Right cardiac atrium (tissue), 5 donors: ENCODE measurements at regions not wholly inside any gene's neighbourhood (a gene's known extent, or its start where the extent isn't known, plus 50 kb on each side); places are given as distances from the start of the nearest gene placed in this dataset.

ENCODE experiments used
- ATAC-seq, 2 donors: fragments of 200-7000 bp; cut with Tn5 transposase; one replicate each; pipeline versions ENCODE4 v1.8.0 to v1.9.1; 2020; ENCODE audit warnings: moderate library complexity in 2 of 2, mild to moderate bottlenecking in 1 of 2
- DNase-seq, 3 donors: peaks; one replicate each; pipeline ENCODE4 v3.0.0-alpha.2; 2020
- H3K27ac ChIP-seq: one replicate; pipeline ENCODE4 v1.5.1; 2013; ENCODE audit warnings: mild to moderate bottlenecking, low read length, control low read depth, moderate library complexity
- H3K27me3 ChIP-seq: one replicate; pipeline ENCODE4 v1.6.1; 2013; ENCODE audit not compliant: control insufficient read depth, insufficient read depth
- H3K4me1 ChIP-seq: one replicate; pipeline ENCODE4 v1.6.1; 2013; ENCODE audit warnings: low read length; ENCODE audit not compliant: control insufficient read depth, insufficient read depth
- H3K4me3 ChIP-seq: one replicate; pipeline ENCODE4 v1.5.1; 2013; ENCODE audit warnings: low read length, control low read depth
- H3K9me3 ChIP-seq: one replicate; pipeline ENCODE4 v1.6.1; 2013; ENCODE audit warnings: low read length; ENCODE audit not compliant: control insufficient read depth
- WGBS: extraction: QIAGEN DNeasy Blood & Tissue Kit; methylation state at CpG from one replicate; pipeline ENCODE4 v1.1.7; 2013; 5-methylcytosine and 5-hydroxymethylcytosine counted together
- intact Hi-C, 4 donors: fragments of 100-400 bp; cut with DNase I; formaldehyde crosslinking; loops; one replicate each; pipeline versions ENCODE4 v1.11.0 to v1.14.0; 2022 to 2023
- donor health status: healthy with polysubstance abuse.
- donor health status: DM: no; HTN: yes; CAD: no.
- donor health status: DM: no; HTN: no; CAD: no.
- donor health status: DM: no; HTN: yes; CAD: no; lungs with severe emphysema.
- donor health status: DM: yes; HTN: yes; CAD: no.

DNA sequence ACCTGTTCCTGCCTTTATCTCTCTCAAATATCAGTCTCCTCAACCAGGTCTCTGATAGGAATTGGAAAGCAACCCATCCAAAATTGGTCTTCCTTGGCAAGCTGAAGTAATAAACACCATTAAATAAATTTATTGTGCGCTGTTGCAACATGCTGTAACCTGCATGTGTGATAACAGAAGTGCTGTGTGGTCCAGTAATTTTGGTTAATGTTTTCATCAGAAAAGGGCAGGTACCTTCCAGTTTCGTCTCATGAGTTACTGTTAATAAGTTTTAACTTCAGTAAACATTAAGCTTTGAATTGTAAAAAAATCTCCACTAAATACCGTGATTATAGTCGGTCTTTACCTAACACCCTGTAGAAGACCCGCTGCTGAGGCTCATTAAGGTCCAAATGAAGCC lies 624.7 kb downstream of the TNS3 start:
- H3K9me3 ChIP-seq: no peaks in the 10 kb centered on the region
- H3K27me3 ChIP-seq: no peaks in the 10 kb centered on the region
- WGBS: 96% methylated on average over 5 of the region's 5 CpGs
- H3K4me1 ChIP-seq: no peaks in the 10 kb centered on the region
- intact Hi-C loops: no loop called here
- DNase-seq (no peak), ATAC-seq (no peak)
- no peak overlapping the region for H3K4me3 ChIP-seq
- H3K27ac ChIP-seq: no peak overlapping the region

DNA sequence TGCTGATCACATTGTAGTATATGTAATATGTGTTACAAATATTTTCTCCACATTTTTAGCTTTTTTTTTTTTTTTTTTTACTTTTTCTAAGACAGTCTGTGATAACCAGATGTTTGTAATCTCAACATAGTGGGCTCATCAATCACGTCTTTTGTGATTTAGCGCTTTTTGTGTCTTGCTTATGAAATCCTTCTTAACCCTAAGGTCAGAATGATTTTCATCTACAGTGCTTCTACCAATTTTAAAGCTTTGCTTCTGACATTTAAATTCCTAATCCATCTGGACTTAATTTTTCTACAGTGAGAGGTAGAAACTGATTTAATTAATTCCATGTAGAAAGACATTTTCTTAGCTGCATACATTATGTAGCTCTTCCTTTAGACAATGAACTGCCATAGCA lies 626.4 kb downstream of the TNS3 start:
- intact Hi-C loops: no loop called here
- no peak for DNase-seq
- Histone ChIP-seq H3K4me3 (no peak overlapping the region), H3K9me3 (no peaks in the 10 kb centered on the region), H3K4me1 (no peaks in the 10 kb centered on the region), H3K27ac (no peak overlapping the region), H3K27me3 (no peaks in the 10 kb centered on the region)
- 96% methylated on average over 2 of the region's 2 CpGs for WGBS
- ATAC-seq: no peak

DNA sequence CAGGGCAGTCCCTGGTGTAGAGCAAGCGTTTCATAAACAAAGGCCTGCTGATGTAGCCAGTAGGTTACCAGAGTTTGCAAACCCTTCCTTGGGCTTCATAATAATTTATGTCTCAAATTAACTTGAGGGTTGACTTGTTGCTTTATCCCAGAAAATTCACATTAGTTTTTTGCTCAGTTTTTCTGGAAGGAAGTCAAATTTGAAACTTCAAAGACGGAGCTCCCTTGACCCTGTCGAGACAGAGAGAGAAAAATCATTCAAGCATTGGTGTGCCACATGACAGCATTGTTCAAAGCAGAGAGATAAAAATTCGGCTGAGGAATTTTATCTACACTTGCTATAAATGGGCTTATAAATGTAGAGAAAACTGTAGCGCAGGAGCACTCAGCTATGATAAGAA lies 627.7 kb downstream of the TNS3 start:
- WGBS: 27% methylated on average over 5 of the region's 5 CpGs
- H3K27me3 ChIP-seq: no peaks in the 10 kb centered on the region
- ATAC-seq: no peak
- H3K27ac ChIP-seq: no peak overlapping the region
- intact Hi-C loops: no loop called here
- no peak for DNase-seq
- no peak overlapping the region for H3K4me3 ChIP-seq
- H3K4me1 ChIP-seq: no peaks in the 10 kb centered on the region
- H3K9me3 ChIP-seq: no peaks in the 10 kb centered on the region

DNA sequence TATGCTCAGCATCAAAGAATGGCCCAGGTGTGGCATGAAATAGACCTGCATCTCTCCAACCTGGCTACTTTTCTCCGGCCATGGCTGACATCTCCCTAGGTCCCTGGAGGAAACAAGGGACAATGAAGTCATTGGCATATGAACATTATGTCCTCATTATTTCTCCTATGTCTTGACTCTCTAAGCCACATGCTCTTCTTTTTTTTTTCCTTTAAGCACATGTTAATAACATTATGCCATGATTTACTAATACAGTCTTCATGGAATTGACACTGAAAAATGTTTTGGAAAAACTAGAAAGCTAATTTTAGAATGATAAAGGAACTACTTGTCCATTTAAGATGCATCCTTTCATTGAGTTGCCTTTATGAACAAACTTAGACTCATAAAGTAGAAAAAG lies 628.9 kb downstream of the TNS3 start:
- ATAC-seq (no peak), DNase-seq (no peak)
- 90% methylated on average over 1 of the region's 1 CpG for WGBS
- no peaks in the 10 kb centered on the region for H3K27me3 ChIP-seq
- no peaks in the 10 kb centered on the region for H3K9me3 ChIP-seq
- H3K4me1 ChIP-seq: no peaks in the 10 kb centered on the region
- intact Hi-C loops: no loop called here
- H3K4me3 ChIP-seq: no peak overlapping the region
- no peak overlapping the region for H3K27ac ChIP-seq

DNA sequence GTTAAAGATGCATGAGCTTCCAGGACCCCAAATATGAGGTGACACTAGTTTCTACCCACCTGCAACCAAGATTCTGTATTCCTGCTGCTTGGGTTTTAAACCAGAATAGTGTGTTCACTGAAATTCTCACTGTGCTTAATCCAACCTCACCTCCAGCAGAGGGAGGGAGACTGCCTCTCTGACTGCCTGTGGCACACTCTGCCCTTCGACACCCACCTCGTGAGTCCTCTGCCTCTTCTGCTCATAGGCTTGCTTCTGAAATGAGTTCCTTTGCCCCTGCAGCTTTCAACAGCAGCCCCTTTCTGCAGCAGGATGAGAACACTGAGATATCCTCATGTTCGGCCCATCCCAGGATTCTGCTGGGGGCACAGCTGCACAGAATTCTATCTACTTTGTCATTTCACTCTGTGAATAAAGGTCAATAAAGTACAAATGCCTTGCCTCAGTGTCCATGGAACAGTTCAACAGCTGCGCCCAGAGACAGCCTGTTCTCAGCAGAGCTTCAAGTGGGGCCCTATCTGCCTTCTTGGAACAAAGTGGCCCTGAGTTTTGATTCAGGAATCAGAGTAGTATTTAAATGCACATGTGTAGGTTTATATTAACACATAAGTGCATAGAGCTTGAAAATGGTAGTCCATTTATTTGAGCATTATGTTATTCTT lies 632.5 kb downstream of the TNS3 start:
- Histone ChIP-seq H3K4me3 (no peak overlapping the region), H3K4me1 (no peaks in the 10 kb centered on the region), H3K27ac (no peak overlapping the region), H3K9me3 (no peaks in the 10 kb centered on the region), H3K27me3 (no peaks in the 10 kb centered on the region)
- 81% methylated on average over 4 of the region's 4 CpGs for WGBS
- ATAC-seq (no peak), DNase-seq (no peak)
- intact Hi-C loops: no loop called here

DNA sequence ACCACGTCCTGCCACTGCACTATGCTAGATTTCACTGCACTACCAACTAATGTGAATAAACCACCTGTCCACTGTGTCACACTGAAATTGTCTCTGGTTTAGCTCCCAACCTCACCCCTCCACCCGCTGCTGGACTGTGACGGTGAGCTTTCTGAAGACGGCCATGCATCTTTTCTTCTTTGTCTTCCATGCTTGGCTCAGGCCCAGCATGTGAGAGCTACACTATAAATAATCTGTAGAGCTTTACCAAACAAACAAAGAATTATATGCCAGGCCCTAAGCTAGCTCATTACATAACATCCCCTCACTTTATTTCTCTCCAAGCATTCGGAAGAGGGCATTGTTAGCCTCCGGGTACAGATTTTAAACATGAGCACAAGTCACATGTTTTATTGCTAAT lies 633.2 kb downstream of the TNS3 start:
- intact Hi-C loops: no loop called here
- Histone ChIP-seq H3K27ac (no peak overlapping the region), H3K27me3 (no peaks in the 10 kb centered on the region), H3K4me3 (no peak overlapping the region), H3K9me3 (no peaks in the 10 kb centered on the region), H3K4me1 (no peaks in the 10 kb centered on the region)
- DNase-seq (no peak), ATAC-seq (no peak)
- 82% methylated on average over 6 of the region's 6 CpGs for WGBS

DNA sequence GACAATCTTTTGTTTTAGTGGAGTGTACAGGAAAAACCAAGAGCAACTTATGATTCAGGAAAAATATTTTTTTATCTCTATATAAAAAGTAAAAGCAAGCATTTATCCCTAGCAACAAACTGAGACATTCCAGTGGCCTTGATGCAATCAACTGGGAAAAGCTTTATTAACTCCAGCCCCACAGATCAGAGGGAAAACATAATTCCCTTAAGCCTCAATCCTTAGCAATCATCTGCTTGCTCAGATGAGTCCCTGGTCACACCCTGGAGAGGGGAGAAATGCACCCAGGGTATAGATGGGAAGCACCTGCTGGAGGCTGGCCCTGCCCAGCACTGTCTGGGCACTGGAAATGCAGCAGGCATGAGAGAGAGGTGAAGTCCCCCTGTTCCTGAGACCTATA lies 636.6 kb downstream of the TNS3 start:
- Histone ChIP-seq H3K9me3 (no peaks in the 10 kb centered on the region), H3K4me3 (no peak overlapping the region), H3K4me1 (no peaks in the 10 kb centered on the region), H3K27ac (no peak overlapping the region), H3K27me3 (no peaks in the 10 kb centered on the region)
- no peak for ATAC-seq
- DNase-seq: no peak
- intact Hi-C loops: no loop called here

DNA sequence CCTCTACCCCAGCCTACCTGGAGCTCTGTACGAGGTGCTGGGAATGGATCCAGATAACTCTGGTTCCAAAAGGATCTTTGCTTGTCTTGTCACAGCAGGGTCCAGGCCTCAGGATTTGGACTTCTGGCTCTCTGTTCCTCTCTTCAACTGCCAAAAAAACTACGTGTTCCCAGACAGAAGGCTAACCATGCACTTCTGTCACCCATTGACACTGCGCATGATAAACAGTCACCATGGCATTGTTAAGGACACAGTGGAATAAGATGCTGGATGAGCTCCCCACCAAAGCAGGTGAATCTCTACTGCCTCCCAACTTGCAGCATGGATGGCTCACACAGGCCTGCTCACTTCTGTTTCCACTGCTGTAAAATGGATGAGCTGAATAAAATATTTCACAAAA lies 637.9 kb downstream of the TNS3 start:
- DNase-seq (no peak), ATAC-seq (peak; percentile 56 to 67)
- Histone ChIP-seq H3K27me3 (no peaks in the 10 kb centered on the region), H3K4me3 (no peak overlapping the region), H3K4me1 (no peaks in the 10 kb centered on the region), H3K9me3 (no peaks in the 10 kb centered on the region), H3K27ac (peak overlapping the region; percentile 42)
- intact Hi-C loops: no loop called here
- 63% methylated on average over 3 of the region's 3 CpGs for WGBS

DNA sequence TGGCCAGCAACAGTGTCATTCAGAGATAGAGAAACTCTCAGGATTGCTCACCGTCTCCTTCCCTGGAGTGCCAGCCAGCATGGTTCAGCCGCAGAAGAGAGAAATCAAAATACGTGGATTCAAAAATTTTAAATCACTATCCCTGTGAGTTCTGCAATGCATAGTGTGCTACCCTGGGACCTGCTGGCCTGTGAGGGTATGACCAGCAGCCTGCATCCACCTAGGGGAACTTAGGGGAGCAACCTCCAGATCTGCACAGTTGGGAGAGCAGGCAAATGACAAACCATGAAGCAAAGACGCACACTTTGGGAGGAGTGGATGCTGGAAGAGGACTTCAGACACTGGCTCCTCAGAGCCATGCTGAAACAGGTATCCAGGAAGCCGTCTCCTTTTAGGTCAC lies 639.3 kb downstream of the TNS3 start:
- intact Hi-C loops: no loop called here
- ATAC-seq: no peak
- 87% methylated on average over 5 of the region's 5 CpGs for WGBS

DNA sequence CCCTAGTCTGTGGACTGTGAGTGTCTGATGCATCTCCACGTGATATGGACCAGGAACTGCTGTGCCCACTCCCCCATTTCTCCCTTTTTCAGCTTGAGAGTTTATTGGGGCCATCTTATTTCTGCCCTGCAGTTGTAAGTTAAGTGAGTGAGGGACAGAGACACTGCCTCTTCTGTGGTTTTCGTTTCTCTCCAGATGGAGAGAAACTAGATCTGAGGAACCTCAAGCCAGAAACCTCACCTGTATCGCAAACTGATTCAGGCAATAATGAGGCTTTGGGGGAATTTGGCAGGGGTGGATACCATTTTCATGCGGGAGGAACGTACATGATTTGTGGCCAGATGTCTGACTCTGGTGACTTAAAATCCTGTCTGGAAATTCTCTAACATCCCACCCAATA lies 641.7 kb downstream of the TNS3 start:
- no peak overlapping the region for H3K4me3 ChIP-seq
- H3K4me1 ChIP-seq: no peaks in the 10 kb centered on the region
- H3K27me3 ChIP-seq: no peaks in the 10 kb centered on the region
- no peaks in the 10 kb centered on the region for H3K9me3 ChIP-seq
- WGBS: 91% methylated on average over 5 of the region's 5 CpGs
- no peak overlapping the region for H3K27ac ChIP-seq
- no peak for DNase-seq
- ATAC-seq: no peak
- intact Hi-C loops: no loop called here

More for the DNA sequence above, 639.3 kb downstream of the TNS3 start:
- no peaks in the 10 kb centered on the region for H3K27me3 ChIP-seq
- no peak overlapping the region for H3K27ac ChIP-seq
- H3K9me3 ChIP-seq: no peaks in the 10 kb centered on the region
- no peak overlapping the region for H3K4me3 ChIP-seq
- no peak for DNase-seq
- H3K4me1 ChIP-seq: no peaks in the 10 kb centered on the region

DNA sequence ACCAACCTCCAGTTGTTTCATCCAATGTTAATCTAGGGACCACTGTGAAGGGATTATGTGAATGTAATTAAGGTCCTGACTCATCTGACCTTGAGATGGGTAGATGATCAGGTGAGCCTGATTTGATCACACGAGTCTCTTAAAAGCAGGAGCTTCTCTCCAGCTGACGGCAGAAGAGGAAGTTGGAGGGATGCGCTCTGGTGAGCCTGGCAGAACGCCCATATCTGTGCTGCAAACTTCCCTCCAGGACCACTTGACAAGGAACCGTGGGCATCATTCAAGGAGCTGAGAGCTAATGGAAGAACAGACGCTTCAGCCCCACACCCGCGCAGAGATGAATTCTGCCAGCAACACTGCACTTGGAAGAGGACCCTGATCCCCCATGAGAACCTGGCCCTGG lies 642.4 kb downstream of the TNS3 start:
- 79% methylated on average over 8 of the region's 8 CpGs for WGBS
- Histone ChIP-seq H3K27ac (no peak overlapping the region), H3K27me3 (no peaks in the 10 kb centered on the region), H3K9me3 (no peaks in the 10 kb centered on the region), H3K4me1 (no peaks in the 10 kb centered on the region), H3K4me3 (no peak overlapping the region)
- intact Hi-C loops: loop anchor here in 1 of 4 donors (10.0 kb wide), 1 partner anchor 1015 kb away; the partner anchor contains the start of gene IGFBP3
- ATAC-seq: no peak
- no peak for DNase-seq

DNA sequence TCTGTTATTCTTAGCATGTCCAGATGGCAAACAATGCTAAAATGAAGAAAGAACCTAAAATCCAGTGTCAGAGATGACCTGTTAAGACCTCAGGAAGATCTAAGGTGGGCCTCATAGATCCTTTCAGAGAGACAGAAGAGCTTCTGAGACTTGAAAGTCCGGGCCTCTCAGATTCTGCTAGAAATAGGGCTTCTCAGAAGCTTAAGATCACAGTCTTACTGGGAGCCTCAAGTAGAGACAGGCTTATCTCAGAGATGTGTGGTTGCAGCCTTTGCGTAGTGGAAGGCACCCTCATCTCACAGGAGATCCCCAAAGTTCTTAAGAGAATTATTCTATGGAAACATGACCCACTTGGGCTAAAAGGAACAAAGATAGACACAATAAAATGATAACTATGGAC lies 642.8 kb downstream of the TNS3 start:
- H3K27ac ChIP-seq: no peak overlapping the region
- no peak overlapping the region for H3K4me3 ChIP-seq
- WGBS: 97% methylated on average over 2 of the region's 2 CpGs
- no peaks in the 10 kb centered on the region for H3K4me1 ChIP-seq
- intact Hi-C loops: loop anchor here in 1 of 4 donors (10.0 kb wide), 1 partner anchor 1014 kb away; the partner anchor contains the start of gene IGFBP3
- H3K27me3 ChIP-seq: no peaks in the 10 kb centered on the region
- no peaks in the 10 kb centered on the region for H3K9me3 ChIP-seq
- no peak for DNase-seq
- ATAC-seq: no peak
